ENCODE measurements at regions not wholly inside any gene's neighbourhood (a gene's known extent, or its start where the extent isn't known, plus 50 kb on each side); places are given as distances from the start of the nearest gene placed in this dataset.

DNA sequence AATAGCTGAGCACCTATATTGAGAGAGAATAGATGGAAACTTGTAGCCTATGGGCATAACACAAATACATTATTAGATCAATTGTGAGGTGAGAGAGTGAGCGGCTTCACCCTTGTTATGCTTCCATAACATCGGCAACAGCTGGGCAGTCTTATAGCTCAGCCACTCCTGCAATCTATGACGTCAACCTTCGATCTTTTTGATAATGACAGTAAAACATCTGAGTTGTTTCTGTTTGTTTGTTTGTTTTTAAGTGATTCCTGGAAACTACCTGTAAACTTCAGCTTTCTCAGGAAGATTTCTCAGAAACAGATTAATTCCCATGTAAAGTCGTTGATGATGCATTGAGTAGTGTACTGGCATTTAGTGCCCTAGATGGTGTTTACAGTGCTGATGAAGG is 90.0 kb downstream of the DSEL start:
- H3K4me3 ChIP-seq (replicated peaks; ENCODE audit: insufficient read depth, low read length), result no peak overlapping the region
- no peak overlapping the region for H3K27ac ChIP-seq (replicated peaks)
- DNase-seq (ENCODE audit: low read depth in 1 of 2, low spot score in 1 of 2), result no peak
- TF ChIP-seq, protein P1, sequence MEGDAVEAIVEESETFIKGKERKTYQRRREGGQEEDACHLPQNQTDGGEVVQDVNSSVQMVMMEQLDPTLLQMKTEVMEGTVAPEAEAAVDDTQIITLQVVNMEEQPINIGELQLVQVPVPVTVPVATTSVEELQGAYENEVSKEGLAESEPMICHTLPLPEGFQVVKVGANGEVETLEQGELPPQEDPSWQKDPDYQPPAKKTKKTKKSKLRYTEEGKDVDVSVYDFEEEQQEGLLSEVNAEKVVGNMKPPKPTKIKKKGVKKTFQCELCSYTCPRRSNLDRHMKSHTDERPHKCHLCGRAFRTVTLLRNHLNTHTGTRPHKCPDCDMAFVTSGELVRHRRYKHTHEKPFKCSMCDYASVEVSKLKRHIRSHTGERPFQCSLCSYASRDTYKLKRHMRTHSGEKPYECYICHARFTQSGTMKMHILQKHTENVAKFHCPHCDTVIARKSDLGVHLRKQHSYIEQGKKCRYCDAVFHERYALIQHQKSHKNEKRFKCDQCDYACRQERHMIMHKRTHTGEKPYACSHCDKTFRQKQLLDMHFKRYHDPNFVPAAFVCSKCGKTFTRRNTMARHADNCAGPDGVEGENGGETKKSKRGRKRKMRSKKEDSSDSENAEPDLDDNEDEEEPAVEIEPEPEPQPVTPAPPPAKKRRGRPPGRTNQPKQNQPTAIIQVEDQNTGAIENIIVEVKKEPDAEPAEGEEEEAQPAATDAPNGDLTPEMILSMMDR (IDR thresholded peaks at IDR 0.05; ENCODE audit: insufficient read depth, low read length), result no peak
- TF ChIP-seq POLR2AphosphoS5 (IDR thresholded peaks at IDR 0.05; ENCODE audit: low read depth) (no peak), GABPA (IDR thresholded peaks at IDR 0.05; ENCODE audit: low read depth) (no peak), SPI1 (IDR thresholded peaks at IDR 0.05; ENCODE audit: borderline replicate concordance, low read depth) (no peak)
- TF ChIP-seq, protein P2, sequence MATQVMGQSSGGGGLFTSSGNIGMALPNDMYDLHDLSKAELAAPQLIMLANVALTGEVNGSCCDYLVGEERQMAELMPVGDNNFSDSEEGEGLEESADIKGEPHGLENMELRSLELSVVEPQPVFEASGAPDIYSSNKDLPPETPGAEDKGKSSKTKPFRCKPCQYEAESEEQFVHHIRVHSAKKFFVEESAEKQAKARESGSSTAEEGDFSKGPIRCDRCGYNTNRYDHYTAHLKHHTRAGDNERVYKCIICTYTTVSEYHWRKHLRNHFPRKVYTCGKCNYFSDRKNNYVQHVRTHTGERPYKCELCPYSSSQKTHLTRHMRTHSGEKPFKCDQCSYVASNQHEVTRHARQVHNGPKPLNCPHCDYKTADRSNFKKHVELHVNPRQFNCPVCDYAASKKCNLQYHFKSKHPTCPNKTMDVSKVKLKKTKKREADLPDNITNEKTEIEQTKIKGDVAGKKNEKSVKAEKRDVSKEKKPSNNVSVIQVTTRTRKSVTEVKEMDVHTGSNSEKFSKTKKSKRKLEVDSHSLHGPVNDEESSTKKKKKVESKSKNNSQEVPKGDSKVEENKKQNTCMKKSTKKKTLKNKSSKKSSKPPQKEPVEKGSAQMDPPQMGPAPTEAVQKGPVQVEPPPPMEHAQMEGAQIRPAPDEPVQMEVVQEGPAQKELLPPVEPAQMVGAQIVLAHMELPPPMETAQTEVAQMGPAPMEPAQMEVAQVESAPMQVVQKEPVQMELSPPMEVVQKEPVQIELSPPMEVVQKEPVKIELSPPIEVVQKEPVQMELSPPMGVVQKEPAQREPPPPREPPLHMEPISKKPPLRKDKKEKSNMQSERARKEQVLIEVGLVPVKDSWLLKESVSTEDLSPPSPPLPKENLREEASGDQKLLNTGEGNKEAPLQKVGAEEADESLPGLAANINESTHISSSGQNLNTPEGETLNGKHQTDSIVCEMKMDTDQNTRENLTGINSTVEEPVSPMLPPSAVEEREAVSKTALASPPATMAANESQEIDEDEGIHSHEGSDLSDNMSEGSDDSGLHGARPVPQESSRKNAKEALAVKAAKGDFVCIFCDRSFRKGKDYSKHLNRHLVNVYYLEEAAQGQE (IDR thresholded peaks at IDR 0.05; ENCODE audit: insufficient replicate concordance, low read depth), result no peak
- no peaks in the 10 kb centered on the region for H3K27me3 ChIP-seq (ENCODE audit: insufficient read depth, poor library complexity, severe bottlenecking)

DNA sequence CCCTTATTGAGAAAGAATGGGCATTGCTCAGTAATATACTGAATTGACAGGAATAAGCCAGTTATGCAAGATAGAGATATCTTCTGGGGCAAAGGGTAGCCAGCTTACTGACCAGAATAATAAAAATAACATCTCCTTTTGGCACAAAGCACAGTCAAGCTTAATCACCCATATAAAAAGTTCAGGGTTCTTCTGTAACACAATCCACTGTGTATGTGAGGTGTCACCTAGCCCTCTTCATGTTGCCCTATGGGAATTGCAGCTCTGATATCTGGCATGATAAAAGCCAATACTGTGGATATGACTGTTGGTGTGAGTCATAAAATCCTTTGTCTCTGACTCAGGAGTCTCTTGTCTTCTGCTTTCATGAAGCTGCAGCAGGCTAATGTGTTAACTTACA is 90.8 kb downstream of the DSEL start:
- no peak for DNase-seq (ENCODE audit: low read depth in 1 of 2, low spot score in 1 of 2)

DNA sequence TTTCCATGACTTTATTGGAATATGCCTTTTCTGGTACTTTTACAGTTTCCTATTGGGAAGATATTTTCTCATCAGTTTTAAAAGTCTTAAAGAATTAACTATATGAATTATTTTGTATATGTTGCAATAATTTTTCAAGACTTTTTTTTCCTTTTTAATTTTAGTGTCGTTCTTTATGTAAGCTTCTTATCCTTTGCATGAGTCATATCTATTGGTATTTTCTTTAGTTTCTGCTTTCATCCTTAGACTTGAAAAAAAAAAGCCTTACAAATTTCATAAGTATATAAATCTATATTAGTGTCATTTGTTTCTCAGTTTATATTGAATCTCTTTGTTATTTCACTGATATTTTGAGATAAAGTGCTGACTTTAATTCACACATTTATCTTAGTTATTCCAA is 94.9 kb downstream of the DSEL start:
- Histone ChIP-seq H3K27ac (replicated peaks) (no peak overlapping the region), H3K4me3 (replicated peaks; ENCODE audit: insufficient read depth, low read length) (no peak overlapping the region), H3K27me3 (ENCODE audit: insufficient read depth, poor library complexity, severe bottlenecking) (no peaks in the 10 kb centered on the region)
- TF ChIP-seq, protein P2 (IDR thresholded peaks at IDR 0.05; ENCODE audit: insufficient replicate concordance, low read depth), result no peak
- TF ChIP-seq, protein P1 (IDR thresholded peaks at IDR 0.05; ENCODE audit: insufficient read depth, low read length), result no peak
- TF ChIP-seq GABPA (IDR thresholded peaks at IDR 0.05; ENCODE audit: low read depth) (no peak), POLR2AphosphoS5 (IDR thresholded peaks at IDR 0.05; ENCODE audit: low read depth) (no peak), SPI1 (IDR thresholded peaks at IDR 0.05; ENCODE audit: borderline replicate concordance, low read depth) (no peak)
- DNase-seq (ENCODE audit: low read depth in 1 of 2, low spot score in 1 of 2), result no peak

More for the DNA sequence above, 90.8 kb downstream of the DSEL start:
- no peaks in the 10 kb centered on the region for H3K27me3 ChIP-seq (ENCODE audit: insufficient read depth, poor library complexity, severe bottlenecking)
- H3K4me3 ChIP-seq (replicated peaks; ENCODE audit: insufficient read depth, low read length), result no peak overlapping the region
- TF ChIP-seq, protein P1 (IDR thresholded peaks at IDR 0.05; ENCODE audit: insufficient read depth, low read length), result no peak
- no peak for TF ChIP-seq POLR2AphosphoS5 (IDR thresholded peaks at IDR 0.05; ENCODE audit: low read depth)
- TF ChIP-seq, protein P2 (IDR thresholded peaks at IDR 0.05; ENCODE audit: insufficient replicate concordance, low read depth), result no peak
- no peak overlapping the region for H3K27ac ChIP-seq (replicated peaks)
